Spleen (tissue), 11 donors: ENCODE measurements at regions not wholly inside any gene's neighbourhood (a gene's known extent, or its start where the extent isn't known, plus 50 kb on each side); places are given as distances from the start of the nearest gene placed in this dataset.
"Not testable (repeated sequence)": the region's sequence is repeated elsewhere in the genome, so short reads cannot be mapped to it uniquely, and the experiment has no call there.

ENCODE experiments used
- DNase-seq: peaks from one replicate; pipeline ENCODE4 v3.0.0-alpha.2; 2020
- H3K27ac ChIP-seq, 8 donors: fragments of 200-600 bp; sonication (generic) in 7 of 8; 1 replicate in 4 of 8; 2 replicates in 4 of 8; pipeline versions ENCODE4 v1.5.0 to v1.8.0; 2016 to 2021; ENCODE audit warnings: inconsistent platforms in 4 of 8, mild to moderate bottlenecking in 4 of 8, moderate library complexity in 1 of 8
- H3K27me3 ChIP-seq, 7 donors: fragments of 200-600 bp; sonication (generic) in 6 of 7; replicated peaks in 1 of 7; 1 replicate in 4 of 7; 2 replicates in 3 of 7; pipeline versions ENCODE4 v1.5.0 to v1.8.0; 2016 to 2021; ENCODE audit warnings: inconsistent platforms in 3 of 7, mild to moderate bottlenecking in 1 of 7
- H3K36me3 ChIP-seq, 6 donors: fragments of 200-600 bp; sonication (generic) in 5 of 6; 1 replicate in 4 of 6; 2 replicates in 2 of 6; pipeline versions ENCODE4 v1.5.0 to v1.8.0; 2016 to 2021; ENCODE audit warnings: inconsistent platforms in 2 of 6
- H3K4me1 ChIP-seq, 6 donors: fragments of 200-600 bp; sonication (generic) in 5 of 6; 1 replicate in 3 of 6; 2 replicates in 3 of 6; pipeline versions ENCODE4 v1.5.0 to v1.8.0; 2016 to 2021; ENCODE audit warnings: inconsistent platforms in 3 of 6
- H3K4me3 ChIP-seq, 8 donors: fragments of 200-600 bp; sonication (generic) in 7 of 8; 1 replicate in 4 of 8; 2 replicates in 4 of 8; pipeline versions ENCODE4 v1.5.0 to v1.8.0; 2016 to 2021; ENCODE audit warnings: inconsistent platforms in 4 of 8, mild to moderate bottlenecking in 4 of 8, moderate library complexity in 2 of 8
- H3K9me3 ChIP-seq, 8 donors: fragments of 200-600 bp; sonication (generic) in 7 of 8; 1 replicate in 4 of 8; 2 replicates in 4 of 8; pipeline versions ENCODE4 v1.5.0 to v1.8.0; 2016 to 2021; ENCODE audit warnings: inconsistent platforms in 4 of 8
- CTCF ChIP-seq, 11 experiments: fragments of 200-600 bp in 7 of 11; fragments of 450-650 bp in 4 of 11; sonication (generic) in 4 of 11; IDR thresholded peaks in 8 of 11; conservative IDR thresholded peaks in 3 of 11; 1 replicate in 7 of 11; 2 replicates in 4 of 11; pipeline versions ENCODE4 v1.4.0 to v1.8.0; 2016 to 2021; ENCODE audit warnings: antibody characterized with exemption in 11 of 11, inconsistent platforms in 4 of 11, mild to moderate bottlenecking in 1 of 11
- POLR2A ChIP-seq, 3 donors: fragments of 450-650 bp; IDR thresholded peaks; one replicate each; pipeline ENCODE4 v1.5.1; 2017; ENCODE audit warnings: antibody characterized with exemption in 3 of 3, mild to moderate bottlenecking in 1 of 3
- POLR2AphosphoS5 ChIP-seq, 3 donors: sonication (generic); formaldehyde crosslinking; IDR thresholded peaks; one replicate each; pipeline ENCODE4 v1.5.1; 2017; ENCODE audit warnings: antibody characterized with exemption in 3 of 3
- WGBS, 5 donors: extraction: QIAGEN DNeasy Blood & Tissue Kit in 3 of 5; methylation state at CpG; one replicate each; pipeline versions ENCODE4 v1.1.5 to v1.1.7; 2013 to 2018; 5-methylcytosine and 5-hydroxymethylcytosine counted together
- intact Hi-C: fragments of 100-400 bp; cut with DNase I; formaldehyde crosslinking; loops from one replicate; pipeline ENCODE4 v1.15.0; 2023; ENCODE audit warnings: low total_unique reads
- donor health status: healthy with polysubstance abuse.
- donor health status: DM: no; HTN: no; CAD: no; lungs with moderate emphysema.
- donor health status: DM: no; HTN: no; CAD: no.
- donor health status: Bipolar disorder and iron deficiency.
- donor health status: healthy.
- donor health status: DM: no; HTN: no; CAD: no.
- donor health status: DM: yes; HTN: yes; CAD: no.

GRCh38 chr9:29069376-29069775 is 1496.1 kb upstream of the C9orf72 start:
- H3K36me3 ChIP-seq, result no peaks in the 10 kb centered on the region
- TF ChIP-seq CTCF (IDR thresholded peaks at IDR 0.05 in 8 of 11, conservative IDR thresholded peaks at IDR 0.05 in 3 of 11) (no peak), POLR2AphosphoS5 (IDR thresholded peaks at IDR 0.05) (no peak), POLR2A (IDR thresholded peaks at IDR 0.05) (no peak)
- DNase-seq, result no peak
- no peak overlapping the region for H3K27ac ChIP-seq
- intact Hi-C loops, result no loop called here
- H3K9me3 ChIP-seq, result no peaks in the 10 kb centered on the region
- H3K27me3 ChIP-seq, result no peaks in the 10 kb centered on the region
- no peaks in the 10 kb centered on the region for H3K4me1 ChIP-seq
- no peak overlapping the region for H3K4me3 ChIP-seq

GRCh38 chr9:29078063-29078666 is 1504.9 kb upstream of the C9orf72 start:
- no peak for DNase-seq
- Histone ChIP-seq H3K4me3 (no peak overlapping the region), H3K27me3 (no peaks in the 10 kb centered on the region), H3K4me1 (no peaks in the 10 kb centered on the region), H3K9me3 (no peaks in the 10 kb centered on the region), H3K27ac (no peak overlapping the region), H3K36me3 (no peaks in the 10 kb centered on the region)
- no peak for TF ChIP-seq POLR2A (IDR thresholded peaks at IDR 0.05)
- no peak for TF ChIP-seq POLR2AphosphoS5 (IDR thresholded peaks at IDR 0.05)
- TF ChIP-seq CTCF (IDR thresholded peaks at IDR 0.05 in 8 of 11, conservative IDR thresholded peaks at IDR 0.05 in 3 of 11), result no peak
- WGBS, 5 donors, result 85 to 93% (median 88%) methylated on average over 3 of the region's 3 CpGs
- intact Hi-C loops, result no loop called here

- no peaks in the 10 kb centered on the region for H3K36me3 ChIP-seq
- no peaks in the 10 kb centered on the region for H3K27me3 ChIP-seq
- no peak overlapping the region for H3K4me3 ChIP-seq
- H3K27ac ChIP-seq, result no peak overlapping the region
- no peaks in the 10 kb centered on the region for H3K4me1 ChIP-seq
- WGBS, 5 donors, result 0 to 67% (median 58%) methylated on average over 2 of the region's 2 CpGs
- intact Hi-C loops, result no loop called here
- peaks cover 0 to 7% (median 0%) of the 10 kb centered on the region in 8 donors for H3K9me3 ChIP-seq
- no peak for TF ChIP-seq POLR2A (IDR thresholded peaks at IDR 0.05)
- DNase-seq, result no peak
These were observed 1527.5 kb upstream of the C9orf72 start for GRCh38 chr9:29100762-29101161.

- H3K27me3 ChIP-seq, H3K4me3 ChIP-seq, DNase-seq, intact Hi-C loops, H3K9me3 ChIP-seq, H3K27ac ChIP-seq, H3K4me1 ChIP-seq, H3K36me3 ChIP-seq: not testable (repeated sequence)
- WGBS, 5 donors, result 45 to 78% (median 53%) methylated on average over 1 of the region's 1 CpG
These were observed 1530.9 kb upstream of the C9orf72 start for GRCh38 chr9:29104166-29104565.

- Histone ChIP-seq H3K9me3 (peaks cover 0 to 10% (median 1%) of the 10 kb centered on the region in 8 donors), H3K27me3 (no peaks in the 10 kb centered on the region), H3K36me3 (no peaks in the 10 kb centered on the region), H3K4me1 (no peaks in the 10 kb centered on the region), H3K27ac (no peak overlapping the region), H3K4me3 (no peak overlapping the region)
- DNase-seq, result no peak
- intact Hi-C loops, result no loop called here
- no peak for TF ChIP-seq CTCF (IDR thresholded peaks at IDR 0.05 in 8 of 11, conservative IDR thresholded peaks at IDR 0.05 in 3 of 11)
- 47 to 81% (median 73%) methylated on average over 3 to 6 of the region's 6 CpGs for WGBS, 5 donors
These were observed 1545.3 kb upstream of the C9orf72 start for GRCh38 chr9:29118555-29118954.
